ENCODE measurements at regions not wholly inside any gene's neighbourhood (a gene's known extent, or its start where the extent isn't known, plus 50 kb on each side); places are given as distances from the start of the nearest gene placed in this dataset.

GRCh38 chr11:21771097-21771496 is 421.8 kb upstream of the ANO5 start:
- TF ChIP-seq, protein P1, sequence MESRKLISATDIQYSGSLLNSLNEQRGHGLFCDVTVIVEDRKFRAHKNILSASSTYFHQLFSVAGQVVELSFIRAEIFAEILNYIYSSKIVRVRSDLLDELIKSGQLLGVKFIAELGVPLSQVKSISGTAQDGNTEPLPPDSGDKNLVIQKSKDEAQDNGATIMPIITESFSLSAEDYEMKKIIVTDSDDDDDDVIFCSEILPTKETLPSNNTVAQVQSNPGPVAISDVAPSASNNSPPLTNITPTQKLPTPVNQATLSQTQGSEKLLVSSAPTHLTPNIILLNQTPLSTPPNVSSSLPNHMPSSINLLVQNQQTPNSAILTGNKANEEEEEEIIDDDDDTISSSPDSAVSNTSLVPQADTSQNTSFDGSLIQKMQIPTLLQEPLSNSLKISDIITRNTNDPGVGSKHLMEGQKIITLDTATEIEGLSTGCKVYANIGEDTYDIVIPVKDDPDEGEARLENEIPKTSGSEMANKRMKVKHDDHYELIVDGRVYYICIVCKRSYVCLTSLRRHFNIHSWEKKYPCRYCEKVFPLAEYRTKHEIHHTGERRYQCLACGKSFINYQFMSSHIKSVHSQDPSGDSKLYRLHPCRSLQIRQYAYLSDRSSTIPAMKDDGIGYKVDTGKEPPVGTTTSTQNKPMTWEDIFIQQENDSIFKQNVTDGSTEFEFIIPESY (IDR thresholded peaks at IDR 0.05; ENCODE audit: borderline replicate concordance, low read depth), result no peak
- TF ChIP-seq GATA2 (CRISPR knock-in tag; IDR thresholded peaks at IDR 0.05) (no peak), RCOR1 (IDR thresholded peaks at IDR 0.05; ENCODE audit: low read length) (no peak), YY1 (IDR thresholded peaks at IDR 0.05; ENCODE audit: low read depth) (no peak), MAX (IDR thresholded peaks at IDR 0.05; ENCODE audit: low read depth) (no peak)
- TF ChIP-seq, protein P2, sequence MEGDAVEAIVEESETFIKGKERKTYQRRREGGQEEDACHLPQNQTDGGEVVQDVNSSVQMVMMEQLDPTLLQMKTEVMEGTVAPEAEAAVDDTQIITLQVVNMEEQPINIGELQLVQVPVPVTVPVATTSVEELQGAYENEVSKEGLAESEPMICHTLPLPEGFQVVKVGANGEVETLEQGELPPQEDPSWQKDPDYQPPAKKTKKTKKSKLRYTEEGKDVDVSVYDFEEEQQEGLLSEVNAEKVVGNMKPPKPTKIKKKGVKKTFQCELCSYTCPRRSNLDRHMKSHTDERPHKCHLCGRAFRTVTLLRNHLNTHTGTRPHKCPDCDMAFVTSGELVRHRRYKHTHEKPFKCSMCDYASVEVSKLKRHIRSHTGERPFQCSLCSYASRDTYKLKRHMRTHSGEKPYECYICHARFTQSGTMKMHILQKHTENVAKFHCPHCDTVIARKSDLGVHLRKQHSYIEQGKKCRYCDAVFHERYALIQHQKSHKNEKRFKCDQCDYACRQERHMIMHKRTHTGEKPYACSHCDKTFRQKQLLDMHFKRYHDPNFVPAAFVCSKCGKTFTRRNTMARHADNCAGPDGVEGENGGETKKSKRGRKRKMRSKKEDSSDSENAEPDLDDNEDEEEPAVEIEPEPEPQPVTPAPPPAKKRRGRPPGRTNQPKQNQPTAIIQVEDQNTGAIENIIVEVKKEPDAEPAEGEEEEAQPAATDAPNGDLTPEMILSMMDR (IDR thresholded peaks at IDR 0.05), result no peak
